Hematopoietic multipotent progenitor cell treated with erythropoietin and hydrocortisone succinate and interleukin-3 and kit ligand, for 6 days (in vitro differentiated cells): ENCODE measurements at regions not wholly inside any gene's neighbourhood (a gene's known extent, or its start where the extent isn't known, plus 50 kb on each side); places are given as distances from the start of the nearest gene placed in this dataset.
A peak's percentile ranks its signal among the peaks of the same experiment; 100 is the strongest.
"Not testable (repeated sequence)": the region's sequence is repeated elsewhere in the genome, so short reads cannot be mapped to it uniquely, and the experiment has no call there.

Experiments used
- DNase-seq: peaks from one replicate; pipeline ENCODE4 v3.0.0-alpha.2; 2015

DNA sequence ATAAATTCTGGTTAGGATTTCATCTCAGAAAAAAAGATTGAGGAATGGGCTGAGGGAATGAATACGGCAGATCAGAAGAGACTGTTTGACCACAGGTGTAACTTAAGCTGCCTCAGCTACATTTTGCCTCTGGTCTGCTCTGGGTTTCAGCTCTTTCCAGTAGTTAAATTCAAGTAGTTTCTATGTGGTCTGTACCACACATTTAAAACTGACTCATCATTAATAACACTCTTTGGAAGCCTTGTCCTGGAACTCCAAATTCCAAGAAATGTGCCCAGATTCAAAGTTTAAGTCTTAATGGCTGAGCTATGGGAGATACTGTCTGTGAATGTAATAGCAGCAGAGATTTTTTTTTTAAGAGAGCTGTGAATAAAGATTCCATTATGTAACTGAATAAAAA is 133.1 kb upstream of the IGSF10 start:
- DNase-seq, result no peak

DNA sequence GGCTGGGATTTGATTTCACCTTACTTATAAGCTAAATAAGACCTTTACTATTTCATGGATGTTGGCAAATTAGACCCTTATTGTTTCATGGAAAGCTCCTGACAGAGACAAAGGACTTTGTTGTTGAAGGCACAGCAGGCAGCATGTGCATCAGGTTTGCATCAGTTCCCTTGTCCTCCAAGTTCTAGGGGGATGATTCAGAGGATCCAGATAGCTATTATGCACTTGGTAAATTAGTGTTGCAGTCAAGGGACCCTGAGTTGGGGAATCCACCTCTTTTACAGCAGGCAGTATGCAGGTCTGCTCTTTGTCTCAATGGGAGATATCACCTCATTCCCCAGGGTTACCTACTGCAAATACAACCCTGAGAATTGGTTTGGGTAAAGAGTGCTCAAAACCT is 131.4 kb upstream of the IGSF10 start:
- no peak for DNase-seq

DNA sequence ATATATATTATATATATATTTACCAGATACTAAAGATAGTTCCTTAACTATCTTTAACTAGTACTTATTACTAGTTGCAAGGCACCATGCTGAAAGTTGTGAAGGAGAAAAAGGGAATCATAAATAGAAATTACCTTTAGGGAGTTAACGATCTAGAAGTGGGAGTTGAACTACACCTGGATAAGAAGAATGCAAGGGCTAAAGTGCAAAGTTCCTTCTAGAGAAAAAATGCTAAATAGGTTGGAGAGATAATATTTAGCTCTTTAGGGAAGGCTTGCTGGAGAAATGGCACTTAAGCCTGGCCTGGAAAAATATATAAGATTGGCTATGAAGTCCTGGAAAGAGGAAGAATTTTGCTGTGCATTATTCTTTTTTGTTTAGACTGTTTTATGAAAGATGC is 130.6 kb upstream of the IGSF10 start:
- no peak for DNase-seq

DNA sequence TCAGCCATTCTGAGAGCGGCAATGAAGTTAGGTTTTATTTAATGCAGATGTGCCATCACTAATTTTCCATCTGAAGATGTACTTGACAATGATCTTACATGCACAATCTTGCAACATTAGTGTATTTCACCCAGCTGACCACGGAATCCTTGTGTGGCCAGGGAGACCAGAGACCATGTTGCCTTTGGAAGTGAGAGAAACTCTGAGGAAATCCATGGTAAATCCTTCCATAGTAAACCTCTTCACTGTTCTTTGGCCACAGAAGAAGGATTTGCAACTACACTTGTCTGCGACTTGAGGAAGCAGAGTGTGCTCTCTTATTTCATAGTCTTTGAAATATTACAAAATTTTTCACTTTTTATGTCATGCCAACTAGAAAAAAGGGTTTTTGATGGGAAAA is 128.4 kb upstream of the IGSF10 start:
- no peak for DNase-seq

DNA sequence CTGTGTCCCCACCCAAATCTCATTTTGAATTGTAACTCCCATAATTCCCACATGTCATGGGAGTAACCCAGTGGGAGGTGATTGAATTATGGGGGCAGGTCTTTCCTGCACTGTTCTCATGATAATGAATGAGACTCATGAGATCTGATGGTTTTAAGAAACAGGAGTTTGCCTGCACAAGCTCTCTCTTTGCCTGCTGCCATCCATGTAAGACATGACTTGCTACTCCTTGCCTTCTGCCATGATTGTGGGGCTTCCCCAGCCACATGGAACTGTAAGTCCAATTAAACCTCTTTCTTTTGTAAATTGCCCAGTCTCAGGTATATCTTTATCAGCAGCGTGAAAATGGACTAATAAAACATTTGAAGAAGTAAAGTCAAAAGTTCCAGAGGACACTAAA is 126.8 kb upstream of the IGSF10 start:
- not testable (repeated sequence) for DNase-seq

DNA sequence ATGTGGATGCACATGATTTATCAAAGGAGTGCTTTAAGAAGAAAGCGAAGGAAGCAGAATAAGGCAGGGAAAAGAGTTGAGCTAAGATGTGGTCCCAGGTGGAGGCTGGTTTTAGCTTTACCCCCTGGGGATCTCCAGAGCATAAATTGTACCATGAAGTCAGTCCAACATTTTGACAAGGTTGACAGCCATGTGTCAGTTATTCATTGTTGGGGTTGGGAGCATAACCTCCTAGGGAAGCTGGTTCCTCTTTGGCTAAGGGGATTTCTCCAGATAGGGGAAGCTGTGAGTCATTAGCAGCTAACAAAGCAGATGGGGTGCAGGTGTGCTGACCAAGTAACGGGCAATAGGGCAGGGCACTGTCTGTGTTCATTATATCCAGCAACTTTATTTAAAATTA is 123.7 kb upstream of the IGSF10 start:
- DNase-seq, result peak; percentile 12

DNA sequence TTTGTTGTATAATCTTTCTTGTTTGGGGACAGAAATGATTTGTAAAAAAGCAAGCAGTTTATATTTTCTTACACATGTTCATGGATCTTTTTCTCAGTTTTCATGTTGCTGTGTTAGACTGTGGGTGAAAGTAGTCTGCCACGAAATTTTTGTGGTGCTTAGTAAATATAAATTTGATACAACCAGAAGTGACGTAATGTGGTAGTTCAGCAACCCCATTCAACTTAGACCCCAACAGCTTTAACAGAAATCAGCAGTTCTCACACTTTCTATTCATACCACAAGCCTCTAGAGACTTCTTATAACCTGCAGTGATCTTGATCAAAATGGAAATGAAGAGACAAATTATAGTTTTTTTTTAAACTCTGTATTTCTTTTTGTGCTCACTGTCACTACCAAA is 120.2 kb upstream of the IGSF10 start:
- DNase-seq, result no peak

DNA sequence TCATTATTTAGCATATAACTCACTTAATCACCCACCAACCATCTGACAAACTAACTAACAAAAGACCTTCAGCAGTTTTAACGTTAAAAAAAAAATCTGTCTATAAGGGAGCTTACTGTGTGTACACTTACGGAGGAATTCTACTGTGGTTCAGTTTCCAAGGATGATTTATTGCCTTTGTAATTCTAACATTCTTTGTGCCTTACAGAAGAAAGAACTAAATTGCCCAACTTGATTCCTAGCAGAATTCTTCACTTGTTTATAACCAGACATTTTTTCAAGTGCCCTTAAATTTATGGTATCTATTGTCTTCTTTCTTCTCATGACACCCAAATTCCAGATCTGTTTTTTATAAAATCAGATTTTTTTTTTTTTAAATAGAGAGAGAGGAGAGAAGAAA is 119.7 kb upstream of the IGSF10 start:
- DNase-seq, result no peak

DNA sequence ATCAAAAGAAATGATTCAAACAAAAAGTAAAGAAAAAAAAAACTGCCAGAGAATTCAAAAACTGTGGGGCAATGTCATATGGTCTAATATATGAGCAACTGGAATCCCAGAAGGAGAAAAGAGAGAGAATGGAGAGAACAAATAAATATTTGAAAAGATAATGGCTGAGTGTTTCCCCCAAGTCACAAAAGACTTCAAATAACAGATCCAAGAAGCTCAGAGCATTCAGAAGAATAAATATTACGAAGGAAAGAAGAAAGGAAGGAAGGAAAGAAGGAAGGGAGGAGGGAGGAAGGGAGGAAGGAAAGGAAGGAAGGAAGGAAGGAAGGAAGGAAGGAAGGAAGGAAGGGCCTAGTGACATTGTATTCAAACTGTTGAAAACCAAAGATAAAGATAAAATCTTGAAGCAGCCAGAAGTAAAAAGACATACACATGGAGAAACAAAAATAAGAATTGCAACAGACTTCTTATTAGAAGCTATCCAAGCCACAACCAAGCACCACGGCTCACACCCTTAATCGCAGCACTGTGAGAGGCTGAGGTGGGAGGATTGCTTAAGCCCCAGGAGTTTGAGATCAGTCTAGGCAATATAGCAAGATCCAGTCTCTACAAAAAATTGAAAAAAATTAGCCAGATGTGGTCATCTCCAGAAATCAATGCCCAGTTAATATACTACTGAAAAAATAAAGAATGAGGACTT is 118.9 kb upstream of the IGSF10 start:
- DNase-seq, result peak; percentile 55

DNA sequence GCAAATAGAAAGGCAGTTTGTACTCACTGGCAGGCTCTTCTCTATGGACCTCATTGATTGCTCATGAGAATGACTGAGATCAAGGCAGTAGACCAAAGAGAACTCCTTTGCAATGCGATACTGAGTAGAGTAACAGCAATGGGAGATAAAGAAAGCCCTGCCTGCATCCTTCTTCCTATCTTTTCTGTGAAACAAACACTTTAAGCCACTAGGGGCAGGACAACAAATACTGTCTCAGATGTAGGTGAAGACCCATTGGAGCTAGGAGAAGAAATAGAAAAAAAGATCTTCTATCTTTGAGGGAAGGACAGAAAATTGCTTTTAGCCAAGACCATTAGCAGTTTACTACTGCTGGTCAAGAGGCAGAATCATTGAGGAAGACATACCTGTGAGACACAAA is 117.6 kb upstream of the IGSF10 start:
- no peak for DNase-seq

DNA sequence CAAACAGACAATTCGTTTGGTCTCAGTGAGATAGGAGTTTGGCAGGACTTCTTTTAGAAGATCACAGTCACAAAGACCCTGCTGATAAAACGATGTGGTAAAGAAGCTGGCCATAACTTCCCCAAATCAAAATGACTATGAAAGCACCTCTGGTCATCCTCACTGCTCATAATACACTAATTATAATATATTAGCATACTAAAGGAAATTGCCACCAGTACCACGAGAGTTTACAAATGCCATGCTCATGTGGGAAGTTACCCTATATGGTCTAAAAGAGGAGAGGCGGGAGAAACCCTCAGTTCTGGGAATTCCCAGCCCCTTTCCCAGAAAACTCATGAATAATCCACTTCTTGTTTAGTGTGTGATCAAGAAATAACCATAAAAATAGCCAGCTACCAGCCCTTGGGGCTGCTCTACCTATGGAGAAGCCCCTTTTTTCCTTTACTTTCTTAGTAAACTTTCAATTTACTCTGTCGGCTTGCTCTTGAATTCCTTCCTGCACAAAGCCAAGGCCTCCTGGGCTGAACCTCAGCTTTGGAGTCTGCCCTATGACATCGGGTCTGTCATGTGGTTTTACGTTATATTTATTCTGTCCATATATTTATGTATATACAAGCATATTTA is 115.8 kb upstream of the IGSF10 start:
- peak; percentile 35 for DNase-seq

DNA sequence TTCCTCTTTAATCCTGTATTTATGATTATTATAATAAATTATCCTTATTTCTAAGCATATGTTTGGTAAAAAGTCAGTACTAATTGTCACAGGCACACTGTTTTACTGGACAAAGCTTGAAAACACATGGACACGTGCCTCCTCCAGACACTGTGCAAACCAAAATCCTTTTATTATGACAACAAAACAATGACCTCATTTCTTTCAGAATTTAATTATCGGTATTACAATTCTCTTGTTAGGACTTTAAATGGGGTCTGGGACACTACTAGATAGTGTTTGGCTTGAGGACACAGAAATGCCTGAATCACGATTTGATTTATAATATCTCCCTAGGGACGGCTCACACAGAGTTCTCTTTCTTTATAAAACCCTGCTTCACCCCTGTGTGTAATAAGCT is 107.3 kb upstream of the IGSF10 start:
- DNase-seq, result no peak

DNA sequence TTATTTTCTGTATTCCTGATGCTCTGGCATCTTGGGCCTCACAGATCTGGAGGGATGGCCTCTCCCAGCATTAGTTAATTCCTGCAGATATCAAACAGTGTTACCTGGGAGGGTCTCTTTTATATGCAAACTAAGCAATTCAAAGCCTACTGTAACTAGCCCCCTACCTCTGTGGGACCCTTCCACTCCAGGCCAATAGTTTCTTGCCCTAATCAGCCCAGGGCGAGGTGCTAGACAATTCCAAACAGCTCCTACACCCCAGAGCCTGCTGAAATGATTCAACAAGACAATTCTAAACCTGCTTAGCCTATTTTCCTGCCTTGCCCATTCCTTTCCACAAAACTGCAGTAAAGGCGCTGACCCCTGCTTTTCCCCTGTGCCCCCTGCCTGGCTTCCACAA is 106.6 kb upstream of the IGSF10 start:
- no peak for DNase-seq

DNA sequence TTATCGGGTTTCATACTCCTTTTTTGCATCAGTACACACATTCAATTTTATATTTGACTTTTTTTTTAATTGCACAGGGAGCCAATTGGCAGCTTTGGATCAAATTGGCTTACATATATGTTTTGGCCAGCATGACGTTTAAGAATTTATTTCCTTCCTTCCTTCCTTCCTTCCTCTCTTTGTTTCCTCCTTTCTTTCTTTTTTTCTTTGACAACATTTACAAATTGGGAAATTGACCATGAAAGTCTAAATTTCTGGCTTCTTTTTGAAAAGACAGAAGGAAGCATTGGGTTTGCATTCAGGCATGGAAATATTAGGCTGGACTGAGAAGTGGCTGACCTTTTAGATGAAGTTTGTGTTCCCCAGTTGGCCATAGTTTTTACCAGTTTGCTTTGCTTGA is 103.4 kb upstream of the IGSF10 start:
- no peak for DNase-seq

DNA sequence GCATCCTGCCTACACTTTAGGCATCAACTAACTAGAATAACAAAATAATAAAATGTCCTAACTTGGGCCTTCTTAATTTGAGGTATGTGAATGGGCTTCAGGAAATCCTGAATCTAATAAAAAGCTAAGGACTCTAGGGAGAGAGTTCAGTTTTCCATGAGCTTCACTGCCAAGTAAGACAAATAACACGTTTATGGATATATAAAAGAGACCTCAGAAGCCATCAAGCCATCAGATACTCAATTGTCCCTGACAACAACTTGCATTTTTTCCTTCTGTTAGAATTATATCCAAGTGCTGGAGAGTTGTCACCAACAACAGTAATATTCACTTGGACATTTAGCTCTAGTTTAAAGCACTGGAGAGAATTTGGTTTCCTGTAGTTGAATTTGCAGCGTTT is 102.4 kb upstream of the IGSF10 start:
- no peak for DNase-seq

DNA sequence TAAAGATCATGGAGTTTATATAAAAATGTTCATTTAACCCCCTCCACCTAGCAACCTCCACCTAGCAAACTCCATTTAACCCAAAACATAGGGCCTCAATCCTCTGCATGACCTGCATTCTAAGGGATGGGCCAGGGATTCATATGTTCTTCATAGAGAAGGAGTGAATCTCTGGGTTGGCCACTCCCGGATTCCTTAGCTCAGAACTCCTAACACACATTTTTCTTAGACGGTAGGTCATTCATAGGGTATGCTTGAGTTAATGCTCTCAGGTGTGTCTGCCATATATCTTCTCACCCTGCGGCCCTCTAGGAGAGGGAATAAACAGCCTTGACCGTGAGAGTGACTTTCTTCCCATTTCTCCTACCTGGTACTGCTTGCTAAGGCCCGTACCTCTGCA is 102.0 kb upstream of the IGSF10 start:
- no peak for DNase-seq

DNA sequence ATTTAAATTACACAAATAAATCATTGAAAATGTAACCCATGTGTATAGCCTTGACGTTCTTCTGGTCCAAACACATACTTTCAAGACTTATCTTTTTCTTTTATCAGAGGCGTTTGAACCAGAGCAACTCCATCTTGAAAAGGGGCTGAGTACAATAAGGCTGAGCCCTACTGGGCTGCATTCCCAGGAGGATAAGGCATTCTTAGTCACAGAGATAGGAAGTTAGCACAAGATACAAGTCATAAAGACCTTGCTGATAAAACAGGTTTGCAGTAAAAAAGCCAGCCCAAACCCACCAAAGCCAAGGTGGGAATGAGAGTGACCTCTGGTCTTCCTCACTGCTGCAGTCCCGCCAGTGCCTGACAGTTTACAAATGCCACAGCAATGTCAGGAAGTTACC is 101.0 kb upstream of the IGSF10 start:
- no peak for DNase-seq

DNA sequence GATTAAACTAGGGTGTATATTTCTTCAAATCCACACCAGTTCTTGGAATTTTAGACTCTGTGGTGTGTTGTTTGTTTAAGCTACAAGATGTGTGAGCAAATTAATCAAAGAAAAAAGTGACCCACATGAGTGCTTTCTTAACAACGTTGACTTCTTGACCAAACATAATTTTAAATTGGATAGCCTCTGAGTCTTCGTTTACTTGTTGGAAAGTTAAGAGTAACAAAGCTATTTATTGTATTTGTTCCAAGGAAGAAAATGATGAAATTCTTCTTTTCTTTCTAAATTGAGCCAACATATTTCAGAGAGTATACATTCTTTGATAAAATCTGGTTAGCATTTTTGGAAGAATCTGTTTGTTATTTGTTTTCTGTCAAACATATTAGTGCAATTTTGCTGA is 99.9 kb upstream of the IGSF10 start:
- no peak for DNase-seq

DNA sequence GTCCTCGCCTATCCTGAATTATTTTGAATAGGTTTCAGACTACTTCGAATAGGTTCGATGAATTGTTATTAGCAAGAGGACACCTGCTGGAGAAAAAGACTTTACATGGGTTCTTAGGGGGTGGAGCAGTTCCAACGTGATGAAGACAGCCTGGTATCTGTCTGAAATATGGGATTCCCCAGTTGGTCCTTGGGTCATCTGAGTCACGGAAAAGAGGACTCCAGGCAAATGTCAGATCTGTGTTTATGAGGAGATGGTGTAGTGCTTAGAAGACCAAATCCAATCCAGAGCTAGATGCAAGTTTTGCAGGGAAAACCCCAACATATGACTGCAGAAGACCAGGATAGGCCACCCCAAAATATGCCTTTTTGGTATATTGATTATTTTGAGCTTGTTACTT is 98.9 kb upstream of the IGSF10 start:
- DNase-seq, result no peak

DNA sequence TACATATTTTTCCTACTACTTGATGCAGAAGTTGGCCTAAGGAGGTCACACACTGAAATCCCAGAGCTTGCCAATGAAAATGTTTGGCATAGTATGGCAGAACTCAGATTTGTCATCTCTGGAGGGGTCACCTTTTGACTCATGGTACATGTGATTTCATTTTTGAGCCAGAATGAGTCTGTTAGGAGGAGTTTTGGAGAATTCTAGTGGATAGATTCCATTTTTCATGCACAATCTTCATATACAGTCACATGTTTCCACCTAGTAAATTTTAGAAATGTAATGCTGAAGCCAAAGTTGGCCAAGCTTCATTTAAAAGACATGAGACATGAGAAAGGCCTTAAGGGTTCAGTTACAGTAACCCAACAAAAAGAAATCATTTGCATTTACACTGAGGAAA is 97.8 kb upstream of the IGSF10 start:
- DNase-seq, result no peak

DNA sequence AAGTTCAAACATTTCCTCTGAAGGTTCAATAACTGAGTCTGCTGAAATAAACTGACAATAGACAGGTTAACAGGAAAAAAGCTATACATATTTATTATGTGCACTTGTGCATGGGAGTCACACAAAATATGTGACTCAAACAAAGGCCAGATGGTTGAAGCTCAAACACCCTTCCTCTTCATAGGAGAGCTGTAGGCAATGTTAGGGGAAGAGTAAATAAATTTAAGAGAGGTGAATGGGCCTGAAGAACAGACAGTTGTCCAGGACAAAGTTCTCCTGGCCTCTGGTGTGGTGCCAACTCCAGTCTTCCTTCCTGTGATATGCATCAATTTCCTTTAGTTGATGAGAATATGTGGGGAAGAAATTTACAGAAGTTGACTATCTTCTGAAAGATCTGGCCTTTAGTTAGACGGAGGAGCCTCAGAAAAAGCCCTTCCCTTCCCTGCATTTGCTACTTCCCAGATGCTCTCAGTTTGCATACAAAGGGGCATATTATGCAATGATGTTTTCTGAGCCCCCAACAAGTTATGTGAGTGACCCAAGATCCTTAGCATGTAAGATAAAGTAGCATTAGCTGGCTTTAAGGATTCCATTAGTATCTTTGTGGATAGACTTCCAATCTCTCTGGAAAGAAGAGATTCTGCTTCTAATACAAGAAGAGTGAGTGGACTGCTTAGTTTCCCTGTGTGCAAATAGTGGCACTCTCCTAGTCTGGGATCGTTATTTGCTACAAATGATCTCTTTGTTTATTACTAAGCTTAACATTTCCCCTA is 96.4 kb upstream of the IGSF10 start:
- no peak for DNase-seq

DNA sequence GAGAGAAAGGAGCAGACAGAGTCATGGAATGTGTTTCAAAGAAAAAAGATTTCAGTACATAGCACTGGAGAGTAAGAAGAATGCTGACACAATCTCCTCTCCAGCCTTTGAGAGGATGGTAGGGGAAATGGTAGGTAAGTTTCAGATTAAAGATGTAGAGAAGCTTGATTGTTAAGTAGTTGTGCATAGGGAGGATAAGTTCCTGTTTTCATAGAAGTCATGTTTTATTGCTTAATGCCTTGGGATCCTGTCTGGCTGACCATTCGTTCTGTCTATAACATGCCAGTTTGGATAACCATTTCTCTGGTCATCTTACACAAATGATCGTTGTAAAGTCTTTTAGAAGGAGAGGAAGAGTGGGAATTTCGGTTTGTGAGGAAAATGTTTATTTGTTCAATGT is 95.7 kb upstream of the IGSF10 start:
- peak; percentile 16 for DNase-seq

DNA sequence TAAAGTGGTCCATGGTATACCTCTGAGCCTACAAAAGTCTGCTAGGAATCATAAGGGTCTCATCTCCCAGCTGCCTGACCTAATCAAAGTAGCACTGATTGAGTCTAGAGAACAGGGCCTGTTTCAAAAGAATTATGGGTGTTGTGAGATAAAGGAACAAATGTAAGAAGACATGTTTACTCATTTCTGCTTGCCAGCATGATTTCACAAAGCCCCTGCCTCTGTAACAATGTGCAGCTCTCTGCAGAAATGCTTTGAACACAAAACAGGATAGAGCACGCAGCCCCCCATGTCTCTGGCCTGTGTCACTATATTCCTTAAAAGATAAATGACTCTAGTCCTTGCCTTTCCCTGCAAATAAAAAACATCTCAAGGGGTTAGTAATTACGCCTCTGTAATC is 94.7 kb upstream of the IGSF10 start:
- DNase-seq, result no peak

DNA sequence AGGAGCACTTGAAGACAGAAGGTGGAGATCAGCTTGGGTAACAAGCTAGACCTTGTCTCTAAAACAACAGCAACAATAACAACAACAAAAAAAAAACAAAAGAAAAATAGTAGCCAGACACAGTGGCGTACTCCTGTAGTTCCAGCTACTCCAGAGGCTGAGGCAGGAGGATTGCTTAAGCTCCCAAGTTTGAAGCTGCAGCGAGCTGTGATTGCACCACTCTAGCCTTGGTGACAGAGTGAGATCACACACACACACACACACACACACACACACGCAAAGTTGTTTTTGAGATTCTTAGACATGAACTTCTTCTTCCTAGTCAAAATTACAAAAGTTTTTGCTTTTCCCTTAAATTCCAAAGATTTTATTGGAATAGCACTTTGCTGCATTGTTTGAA is 93.0 kb upstream of the IGSF10 start:
- DNase-seq, result peak; percentile 46
